ENCODE measurements at regions not wholly inside any gene's neighbourhood (a gene's known extent, or its start where the extent isn't known, plus 50 kb on each side); places are given as distances from the start of the nearest gene placed in this dataset.
"Not testable (repeated sequence)": the region's sequence is repeated elsewhere in the genome, so short reads cannot be mapped to it uniquely, and the experiment has no call there.

DNA sequence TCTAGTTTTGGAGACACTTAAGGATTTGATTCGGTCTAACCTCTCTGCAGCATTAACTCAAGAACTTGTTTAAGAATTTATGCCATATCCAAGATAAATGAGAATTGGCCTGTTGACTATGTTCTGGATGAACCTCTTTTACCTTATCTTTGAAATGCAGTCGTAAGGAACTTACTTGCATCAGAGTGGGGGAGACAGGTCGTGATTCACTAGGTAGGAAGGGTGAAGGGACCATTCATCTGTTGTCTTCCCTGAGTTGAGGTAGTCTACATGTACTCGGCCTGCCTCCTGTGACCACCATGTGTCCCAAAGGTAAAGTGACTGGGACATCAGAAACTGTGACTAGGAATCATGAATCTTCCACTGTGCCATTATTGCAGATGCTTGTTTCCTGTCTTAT is 248.0 kb upstream of the P2RY1 start:
- no peaks in the 10 kb centered on the region for H3K9me3 ChIP-seq

DNA sequence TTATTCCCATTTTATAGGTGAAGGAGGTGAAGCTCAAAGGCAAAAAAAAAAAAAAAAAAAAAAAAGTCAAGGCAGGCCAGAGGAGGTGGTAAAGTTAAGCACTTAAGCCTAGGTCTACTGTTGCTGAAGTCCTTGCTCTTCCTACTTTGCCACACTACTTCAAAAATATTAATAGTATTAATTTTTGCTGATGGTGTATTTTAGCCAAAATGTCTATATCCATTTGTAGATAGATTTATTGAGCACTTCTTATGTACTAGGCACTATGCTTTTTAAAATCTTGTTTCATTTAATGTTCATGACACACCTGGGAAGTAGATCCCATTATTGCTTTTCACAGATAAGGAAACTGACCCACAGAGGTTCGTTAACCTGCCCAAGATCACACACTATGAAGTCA is 247.1 kb upstream of the P2RY1 start:
- TF ChIP-seq, protein P1, sequence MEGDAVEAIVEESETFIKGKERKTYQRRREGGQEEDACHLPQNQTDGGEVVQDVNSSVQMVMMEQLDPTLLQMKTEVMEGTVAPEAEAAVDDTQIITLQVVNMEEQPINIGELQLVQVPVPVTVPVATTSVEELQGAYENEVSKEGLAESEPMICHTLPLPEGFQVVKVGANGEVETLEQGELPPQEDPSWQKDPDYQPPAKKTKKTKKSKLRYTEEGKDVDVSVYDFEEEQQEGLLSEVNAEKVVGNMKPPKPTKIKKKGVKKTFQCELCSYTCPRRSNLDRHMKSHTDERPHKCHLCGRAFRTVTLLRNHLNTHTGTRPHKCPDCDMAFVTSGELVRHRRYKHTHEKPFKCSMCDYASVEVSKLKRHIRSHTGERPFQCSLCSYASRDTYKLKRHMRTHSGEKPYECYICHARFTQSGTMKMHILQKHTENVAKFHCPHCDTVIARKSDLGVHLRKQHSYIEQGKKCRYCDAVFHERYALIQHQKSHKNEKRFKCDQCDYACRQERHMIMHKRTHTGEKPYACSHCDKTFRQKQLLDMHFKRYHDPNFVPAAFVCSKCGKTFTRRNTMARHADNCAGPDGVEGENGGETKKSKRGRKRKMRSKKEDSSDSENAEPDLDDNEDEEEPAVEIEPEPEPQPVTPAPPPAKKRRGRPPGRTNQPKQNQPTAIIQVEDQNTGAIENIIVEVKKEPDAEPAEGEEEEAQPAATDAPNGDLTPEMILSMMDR (IDR thresholded peaks at IDR 0.05; ENCODE audit: low read depth, low read length) = no peak

More for the DNA sequence above, 248.0 kb upstream of the P2RY1 start:
- no peak for DNase-seq
- Histone ChIP-seq H3K36me3 (no peaks in the 10 kb centered on the region), H3K27me3 (no peaks in the 10 kb centered on the region), H3K4me1 (no peaks in the 10 kb centered on the region), H3K4me3 (ENCODE audit: low read depth, low read length) (no peak overlapping the region)
- TF ChIP-seq, protein P1 (IDR thresholded peaks at IDR 0.05; ENCODE audit: low read depth, low read length) = no peak

DNA sequence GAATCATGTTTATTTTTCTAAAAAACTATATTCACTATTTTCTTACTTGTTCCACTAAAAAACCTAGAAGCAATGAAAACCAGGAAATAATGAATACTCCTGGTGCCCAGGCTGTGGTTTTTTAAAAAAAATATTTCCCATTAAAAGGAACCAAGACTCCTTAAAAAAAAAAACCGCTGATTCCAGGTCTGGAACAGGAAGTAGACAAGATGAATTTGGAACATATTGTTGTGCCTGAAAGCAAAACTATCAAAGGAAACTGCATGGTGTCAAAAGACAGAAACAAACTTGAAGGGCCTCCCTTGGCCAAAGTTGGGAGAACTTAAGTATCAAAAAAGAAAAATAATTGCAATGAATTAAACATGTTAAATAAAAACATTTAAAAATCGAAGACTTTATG is 245.3 kb upstream of the P2RY1 start:
- no peaks in the 10 kb centered on the region for H3K4me1 ChIP-seq
- TF ChIP-seq, protein P1 (IDR thresholded peaks at IDR 0.05; ENCODE audit: low read depth, low read length) = no peak
- no peaks in the 10 kb centered on the region for H3K9me3 ChIP-seq
- DNase-seq = no peak
- no peaks in the 10 kb centered on the region for H3K27me3 ChIP-seq
- H3K36me3 ChIP-seq = no peaks in the 10 kb centered on the region
- H3K4me3 ChIP-seq (ENCODE audit: low read depth, low read length) = no peak overlapping the region

More for the DNA sequence above, 247.1 kb upstream of the P2RY1 start:
- Histone ChIP-seq H3K4me3 (ENCODE audit: low read depth, low read length) (no peak overlapping the region), H3K4me1 (no peaks in the 10 kb centered on the region), H3K36me3 (no peaks in the 10 kb centered on the region), H3K9me3 (no peaks in the 10 kb centered on the region), H3K27me3 (no peaks in the 10 kb centered on the region)
- no peak for DNase-seq

DNA sequence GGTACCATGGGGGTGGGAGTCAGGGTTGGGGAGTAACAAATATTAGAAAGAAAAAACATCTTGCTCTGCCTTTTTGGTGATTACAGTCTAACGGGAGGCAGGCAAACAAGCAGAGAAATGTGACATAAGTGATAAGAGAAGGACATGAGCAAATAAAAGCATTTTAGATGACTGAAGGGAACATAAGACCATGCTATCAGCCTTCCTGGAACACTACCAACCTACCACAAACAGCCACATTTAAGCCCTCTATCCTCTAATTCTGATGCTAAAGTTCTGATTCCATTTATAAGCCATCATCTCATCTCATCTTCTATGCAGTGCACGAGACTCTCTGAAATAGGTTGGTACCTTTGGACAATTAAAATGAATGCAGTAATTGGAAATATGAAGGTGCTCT is 243.4 kb upstream of the P2RY1 start:
- TF ChIP-seq, protein P1 (IDR thresholded peaks at IDR 0.05; ENCODE audit: low read depth, low read length) = no peak
- no peaks in the 10 kb centered on the region for H3K4me1 ChIP-seq
- no peaks in the 10 kb centered on the region for H3K36me3 ChIP-seq
- no peak for DNase-seq
- H3K27me3 ChIP-seq = no peaks in the 10 kb centered on the region
- no peaks in the 10 kb centered on the region for H3K9me3 ChIP-seq
- H3K4me3 ChIP-seq (ENCODE audit: low read depth, low read length) = no peak overlapping the region

DNA sequence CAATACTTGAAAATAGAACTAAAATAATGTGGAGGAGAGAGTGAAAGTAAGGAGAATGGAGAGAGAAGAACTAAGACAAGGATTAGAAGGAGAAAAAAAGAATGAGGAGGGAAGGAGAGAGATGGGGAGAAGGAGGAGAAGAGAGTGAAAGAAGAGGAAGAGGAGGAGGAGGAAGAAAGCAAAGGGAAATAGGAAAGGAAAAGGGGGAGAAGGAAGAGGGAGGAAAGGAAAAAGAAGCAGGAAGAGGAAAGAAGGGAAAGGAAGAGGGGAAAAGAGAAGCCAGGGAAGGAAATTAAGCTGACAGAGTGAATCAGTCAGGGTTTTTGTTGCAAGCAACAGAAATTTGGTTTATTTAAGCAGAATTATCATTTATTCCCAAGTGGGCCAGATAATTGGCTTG is 241.7 kb upstream of the P2RY1 start:
- Histone ChIP-seq H3K9me3 (no peaks in the 10 kb centered on the region), H3K4me3 (ENCODE audit: low read depth, low read length) (no peak overlapping the region), H3K36me3 (no peaks in the 10 kb centered on the region), H3K4me1 (no peaks in the 10 kb centered on the region), H3K27me3 (no peaks in the 10 kb centered on the region)
- TF ChIP-seq, protein P1 (IDR thresholded peaks at IDR 0.05; ENCODE audit: low read depth, low read length) = no peak
- DNase-seq = no peak

DNA sequence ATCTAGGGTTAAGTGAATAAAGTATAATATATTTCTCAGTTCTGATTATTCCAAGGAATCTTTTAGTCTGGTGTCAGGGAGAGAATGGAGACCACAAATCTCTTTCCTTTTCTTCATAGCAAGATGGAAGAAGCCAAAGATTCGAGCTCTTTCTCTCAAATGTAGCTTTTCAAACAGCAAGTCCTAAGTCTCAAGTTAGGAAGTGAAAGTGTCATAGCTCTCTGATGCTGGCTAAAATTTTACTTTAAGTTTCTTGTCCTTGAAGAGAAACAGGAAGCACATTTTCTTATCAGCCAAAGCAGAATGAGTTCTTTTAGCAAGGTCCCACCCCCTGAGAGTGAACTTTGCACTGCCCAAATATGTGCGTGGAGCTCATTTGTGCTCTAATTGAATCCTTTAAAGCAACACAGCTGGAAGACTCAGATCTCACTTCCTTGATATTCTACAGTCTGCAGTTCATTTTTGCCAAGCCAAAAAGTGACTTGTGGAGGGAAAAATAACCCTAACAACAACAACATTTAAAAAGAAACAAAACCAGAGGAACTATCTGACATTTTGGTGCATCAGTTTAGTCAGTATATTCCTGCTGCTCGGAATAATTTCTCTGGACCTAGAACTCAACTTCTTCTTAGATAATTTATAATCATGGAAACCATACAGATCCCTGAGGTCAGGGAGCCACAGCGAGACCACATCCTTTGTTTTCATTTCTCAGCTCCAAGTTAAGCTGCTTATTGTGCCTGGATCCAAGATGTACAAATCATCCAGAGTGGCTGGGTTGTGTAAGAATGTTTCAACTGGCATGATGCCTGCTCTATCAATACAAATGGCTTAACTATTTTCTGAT is 238.7 kb upstream of the P2RY1 start:
- H3K4me3 ChIP-seq (ENCODE audit: low read depth, low read length) = no peak overlapping the region
- DNase-seq = no peak
- no peaks in the 10 kb centered on the region for H3K9me3 ChIP-seq
- no peaks in the 10 kb centered on the region for H3K36me3 ChIP-seq
- no peaks in the 10 kb centered on the region for H3K4me1 ChIP-seq
- TF ChIP-seq, protein P1 (IDR thresholded peaks at IDR 0.05; ENCODE audit: low read depth, low read length) = no peak
- no peaks in the 10 kb centered on the region for H3K27me3 ChIP-seq

DNA sequence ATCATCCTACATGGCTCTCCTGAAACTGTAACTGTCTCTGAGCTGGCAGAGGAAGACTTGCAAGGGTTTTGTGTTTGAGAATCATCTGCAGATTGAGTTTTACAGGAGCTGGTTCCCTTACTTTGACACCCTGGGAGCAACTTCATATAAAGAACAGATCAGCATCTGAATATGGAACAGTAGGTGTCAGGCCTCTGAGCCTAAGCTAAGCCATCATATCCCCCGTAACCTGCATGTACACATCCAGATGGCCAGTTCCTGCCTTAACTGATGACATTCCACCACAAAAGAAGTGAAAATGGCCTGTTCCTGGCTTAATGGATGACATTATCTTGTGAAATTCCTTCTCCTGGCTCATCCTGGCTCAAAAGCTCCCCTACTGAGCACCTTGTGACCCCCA is 238.1 kb upstream of the P2RY1 start:
- not testable (repeated sequence) for H3K9me3 ChIP-seq; DNase-seq; H3K36me3 ChIP-seq; H3K4me1 ChIP-seq; H3K4me3 ChIP-seq (ENCODE audit: low read depth, low read length); H3K27me3 ChIP-seq
